ENCODE measurements at regions not wholly inside any gene's neighbourhood (a gene's known extent, or its start where the extent isn't known, plus 50 kb on each side); places are given as distances from the start of the nearest gene placed in this dataset.

- 17% methylated on average over 1 of the region's 6 CpGs for WGBS (ENCODE audit: insufficient coverage, low lambda C conversion rate)
- H3K4me1 ChIP-seq (ENCODE audit: control insufficient read depth, insufficient read depth, low read length) = no peaks in the 10 kb centered on the region
Observed at GRCh38 chr5:101611039-101611438, 685.0 kb downstream of the SLCO4C1 start.

DNA sequence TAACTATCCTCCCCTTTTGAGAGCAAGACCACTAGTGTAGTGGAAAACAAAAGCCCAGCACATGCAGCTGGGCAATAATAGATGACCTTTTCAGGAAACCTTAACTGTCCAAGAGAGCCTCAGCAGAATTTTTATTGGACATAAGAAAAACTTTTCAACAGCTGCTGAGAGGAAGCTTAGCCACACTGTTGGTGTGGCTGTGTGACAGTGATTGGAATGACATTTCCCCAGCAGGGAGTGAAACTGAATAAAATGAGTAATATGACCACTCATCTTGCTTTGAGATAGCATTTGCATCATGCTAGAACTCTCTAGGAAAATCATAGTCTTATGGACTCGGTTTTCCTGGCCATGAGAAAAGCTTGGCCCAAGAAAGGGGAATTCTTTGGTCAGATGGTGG is 687.8 kb downstream of the SLCO4C1 start:
- DNase-seq = no peak
- H3K36me3 ChIP-seq (ENCODE audit: control insufficient read depth, insufficient read depth, low read length) = no peaks in the 10 kb centered on the region
- no peaks in the 10 kb centered on the region for H3K9me3 ChIP-seq (ENCODE audit: control insufficient read depth, low read depth, low read length)
- WGBS (ENCODE audit: insufficient coverage, low lambda C conversion rate) = no CpG with 5 or more reads among the region's 1 CpG
- no peak overlapping the region for H3K27ac ChIP-seq (ENCODE audit: low read length)
- no peak overlapping the region for H3K4me3 ChIP-seq (ENCODE audit: low read length)
- H3K4me1 ChIP-seq (ENCODE audit: control insufficient read depth, insufficient read depth, low read length) = no peaks in the 10 kb centered on the region
- H3K27me3 ChIP-seq (ENCODE audit: control insufficient read depth, insufficient read depth, low read length) = no peaks in the 10 kb centered on the region

More at GRCh38 chr5:101611039-101611438, 685.0 kb downstream of the SLCO4C1 start:
- Histone ChIP-seq H3K9me3 (ENCODE audit: control insufficient read depth, low read depth, low read length) (no peaks in the 10 kb centered on the region), H3K36me3 (ENCODE audit: control insufficient read depth, insufficient read depth, low read length) (no peaks in the 10 kb centered on the region), H3K4me3 (ENCODE audit: low read length) (no peak overlapping the region), H3K27me3 (ENCODE audit: control insufficient read depth, insufficient read depth, low read length) (no peaks in the 10 kb centered on the region), H3K27ac (ENCODE audit: low read length) (no peak overlapping the region)
- DNase-seq = no peak

DNA sequence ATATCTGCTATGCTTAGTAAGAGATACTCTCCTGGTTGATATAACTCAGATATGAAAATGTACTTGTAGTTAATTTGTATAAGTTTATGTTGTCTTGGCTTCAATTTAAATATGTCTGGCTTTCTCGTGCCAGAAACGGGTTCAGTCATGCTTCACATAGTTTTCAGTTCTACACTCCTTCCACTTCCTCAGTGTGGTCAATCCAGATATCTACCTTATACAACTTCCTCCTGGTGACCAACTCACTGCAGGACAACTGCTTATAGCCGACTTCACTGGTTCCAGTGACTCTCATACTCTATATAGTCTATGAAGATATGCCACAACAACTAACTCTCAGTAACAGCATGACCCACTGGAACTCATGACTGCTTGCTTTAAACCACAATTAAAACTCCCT is 690.4 kb downstream of the SLCO4C1 start:
- no peak overlapping the region for H3K27ac ChIP-seq (ENCODE audit: low read length)
- no peaks in the 10 kb centered on the region for H3K27me3 ChIP-seq (ENCODE audit: control insufficient read depth, insufficient read depth, low read length)
- no peak overlapping the region for H3K4me3 ChIP-seq (ENCODE audit: low read length)
- no peaks in the 10 kb centered on the region for H3K4me1 ChIP-seq (ENCODE audit: control insufficient read depth, insufficient read depth, low read length)
- H3K36me3 ChIP-seq (ENCODE audit: control insufficient read depth, insufficient read depth, low read length) = no peaks in the 10 kb centered on the region
- WGBS (ENCODE audit: insufficient coverage, low lambda C conversion rate) = 93% methylated on average over 2 of the region's 3 CpGs
- DNase-seq = no peak
- no peaks in the 10 kb centered on the region for H3K9me3 ChIP-seq (ENCODE audit: control insufficient read depth, low read depth, low read length)

- no peak overlapping the region for H3K27ac ChIP-seq (ENCODE audit: low read length)
- H3K4me3 ChIP-seq (ENCODE audit: low read length) = no peak overlapping the region
- no peaks in the 10 kb centered on the region for H3K4me1 ChIP-seq (ENCODE audit: control insufficient read depth, insufficient read depth, low read length)
- WGBS (ENCODE audit: insufficient coverage, low lambda C conversion rate) = no CpG with 5 or more reads among the region's 1 CpG
- H3K9me3 ChIP-seq (ENCODE audit: control insufficient read depth, low read depth, low read length) = no peaks in the 10 kb centered on the region
- H3K36me3 ChIP-seq (ENCODE audit: control insufficient read depth, insufficient read depth, low read length) = no peaks in the 10 kb centered on the region
- H3K27me3 ChIP-seq (ENCODE audit: control insufficient read depth, insufficient read depth, low read length) = no peaks in the 10 kb centered on the region
- DNase-seq = no peak
Observed at GRCh38 chr5:101600614-101601013, 695.5 kb downstream of the SLCO4C1 start.

DNA sequence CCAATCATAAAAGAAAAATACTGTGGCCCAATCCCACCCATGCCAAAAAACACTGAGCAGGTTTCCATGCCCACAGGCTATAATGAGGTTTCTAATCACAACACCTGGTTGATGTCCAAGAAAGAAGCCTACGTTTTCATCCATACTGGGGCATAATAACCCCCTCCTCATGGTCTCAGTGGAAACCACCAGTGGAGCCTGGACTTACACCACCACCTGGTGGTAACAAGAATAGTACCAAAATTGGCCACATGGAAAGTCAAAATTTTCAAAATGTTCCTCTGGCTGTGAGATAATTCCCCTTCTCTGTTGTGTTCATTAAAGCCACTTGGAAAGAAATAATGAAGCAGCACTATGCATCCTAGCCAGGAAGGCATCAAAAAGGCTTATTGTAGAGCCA is 687.3 kb upstream of the ST8SIA4 start:
- Histone ChIP-seq H3K27me3 (ENCODE audit: control insufficient read depth, insufficient read depth, low read length) (no peaks in the 10 kb centered on the region), H3K9me3 (ENCODE audit: control insufficient read depth, low read depth, low read length) (no peaks in the 10 kb centered on the region), H3K4me3 (ENCODE audit: low read length) (no peak overlapping the region), H3K4me1 (ENCODE audit: control insufficient read depth, insufficient read depth, low read length) (no peaks in the 10 kb centered on the region), H3K27ac (ENCODE audit: low read length) (no peak overlapping the region), H3K36me3 (ENCODE audit: control insufficient read depth, insufficient read depth, low read length) (no peaks in the 10 kb centered on the region)
- DNase-seq = no peak
- WGBS (ENCODE audit: insufficient coverage, low lambda C conversion rate) = no CpG with 5 or more reads among the region's 1 CpG

DNA sequence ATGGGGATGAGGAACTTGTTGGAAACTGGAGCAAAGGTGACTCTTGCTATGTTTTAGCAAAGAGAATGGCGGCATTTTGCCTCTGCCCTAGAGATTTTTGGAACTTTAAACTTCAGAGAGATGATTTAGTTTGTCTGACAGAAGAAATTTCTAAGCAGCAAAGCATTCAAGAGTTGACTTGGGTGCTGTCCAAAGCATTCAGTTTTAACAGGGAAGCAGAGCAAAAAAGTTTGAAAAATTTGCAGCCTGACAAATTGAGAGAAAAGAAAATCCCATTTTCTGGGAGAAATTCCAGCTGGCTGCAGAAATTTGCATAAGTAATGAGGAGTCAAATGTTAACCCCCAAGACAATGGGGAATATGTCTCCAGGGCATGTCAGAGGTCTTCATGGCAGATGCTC is 682.3 kb upstream of the ST8SIA4 start:
- H3K9me3 ChIP-seq (ENCODE audit: control insufficient read depth, low read depth, low read length) = no peaks in the 10 kb centered on the region
- no CpG with 5 or more reads among the region's 1 CpG for WGBS (ENCODE audit: insufficient coverage, low lambda C conversion rate)
- H3K36me3 ChIP-seq (ENCODE audit: control insufficient read depth, insufficient read depth, low read length) = no peaks in the 10 kb centered on the region
- no peaks in the 10 kb centered on the region for H3K27me3 ChIP-seq (ENCODE audit: control insufficient read depth, insufficient read depth, low read length)
- no peaks in the 10 kb centered on the region for H3K4me1 ChIP-seq (ENCODE audit: control insufficient read depth, insufficient read depth, low read length)
- no peak overlapping the region for H3K27ac ChIP-seq (ENCODE audit: low read length)
- no peak for DNase-seq
- no peak overlapping the region for H3K4me3 ChIP-seq (ENCODE audit: low read length)

- WGBS (ENCODE audit: insufficient coverage, low lambda C conversion rate) = no CpG with 5 or more reads among the region's 3 CpGs
- H3K27me3 ChIP-seq (ENCODE audit: control insufficient read depth, insufficient read depth, low read length) = no peaks in the 10 kb centered on the region
- DNase-seq = no peak
Observed at GRCh38 chr5:101580591-101580990, 677.5 kb upstream of the ST8SIA4 start.

DNA sequence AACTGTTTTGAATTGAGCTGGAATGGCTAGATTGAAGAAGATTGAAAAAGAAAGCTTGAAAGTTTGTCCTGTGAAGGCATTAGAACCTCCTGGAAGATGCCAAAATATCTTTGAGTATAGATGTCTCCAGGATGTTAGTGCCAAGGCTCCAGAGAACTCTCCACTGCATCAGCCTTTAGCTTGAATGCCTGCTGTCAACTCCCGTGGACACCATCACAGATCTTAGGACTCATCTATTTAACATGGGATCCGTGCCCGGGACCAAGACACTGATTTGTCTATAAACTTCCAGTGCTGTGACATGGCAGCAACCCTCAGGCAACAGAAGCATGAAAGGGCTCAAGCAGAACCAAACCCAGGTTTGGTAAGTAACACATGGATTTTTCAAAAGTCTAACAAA is 670.9 kb upstream of the ST8SIA4 start:
- Histone ChIP-seq H3K4me3 (ENCODE audit: low read length) (no peak overlapping the region), H3K27ac (ENCODE audit: low read length) (no peak overlapping the region), H3K4me1 (ENCODE audit: control insufficient read depth, insufficient read depth, low read length) (no peaks in the 10 kb centered on the region), H3K36me3 (ENCODE audit: control insufficient read depth, insufficient read depth, low read length) (no peaks in the 10 kb centered on the region), H3K27me3 (ENCODE audit: control insufficient read depth, insufficient read depth, low read length) (no peaks in the 10 kb centered on the region), H3K9me3 (ENCODE audit: control insufficient read depth, low read depth, low read length) (no peaks in the 10 kb centered on the region)
- WGBS (ENCODE audit: insufficient coverage, low lambda C conversion rate) = no CpG with 5 or more reads among the region's 3 CpGs
- no peak for DNase-seq

More at GRCh38 chr5:101580591-101580990, 677.5 kb upstream of the ST8SIA4 start:
- no peak overlapping the region for H3K27ac ChIP-seq (ENCODE audit: low read length)
- H3K9me3 ChIP-seq (ENCODE audit: control insufficient read depth, low read depth, low read length) = no peaks in the 10 kb centered on the region
- no peaks in the 10 kb centered on the region for H3K36me3 ChIP-seq (ENCODE audit: control insufficient read depth, insufficient read depth, low read length)
- no peaks in the 10 kb centered on the region for H3K4me1 ChIP-seq (ENCODE audit: control insufficient read depth, insufficient read depth, low read length)
- no peak overlapping the region for H3K4me3 ChIP-seq (ENCODE audit: low read length)

GRCh38 chr5:101561018-101561417 is 657.9 kb upstream of the ST8SIA4 start:
- 79% methylated on average over 3 of the region's 3 CpGs for WGBS (ENCODE audit: insufficient coverage, low lambda C conversion rate)
- H3K4me1 ChIP-seq (ENCODE audit: control insufficient read depth, insufficient read depth, low read length) = no peaks in the 10 kb centered on the region
- no peak overlapping the region for H3K4me3 ChIP-seq (ENCODE audit: low read length)
- no peak overlapping the region for H3K27ac ChIP-seq (ENCODE audit: low read length)
- no peak for DNase-seq
- H3K36me3 ChIP-seq (ENCODE audit: control insufficient read depth, insufficient read depth, low read length) = no peaks in the 10 kb centered on the region
- no peaks in the 10 kb centered on the region for H3K9me3 ChIP-seq (ENCODE audit: control insufficient read depth, low read depth, low read length)
- H3K27me3 ChIP-seq (ENCODE audit: control insufficient read depth, insufficient read depth, low read length) = no peaks in the 10 kb centered on the region

GRCh38 chr5:101543780-101544179 is 640.7 kb upstream of the ST8SIA4 start:
- Histone ChIP-seq H3K4me3 (ENCODE audit: low read length) (no peak overlapping the region), H3K9me3 (ENCODE audit: control insufficient read depth, low read depth, low read length) (no peaks in the 10 kb centered on the region), H3K36me3 (ENCODE audit: control insufficient read depth, insufficient read depth, low read length) (no peaks in the 10 kb centered on the region), H3K4me1 (ENCODE audit: control insufficient read depth, insufficient read depth, low read length) (no peaks in the 10 kb centered on the region), H3K27ac (ENCODE audit: low read length) (no peak overlapping the region), H3K27me3 (ENCODE audit: control insufficient read depth, insufficient read depth, low read length) (no peaks in the 10 kb centered on the region)
- no CpG with 5 or more reads among the region's 1 CpG for WGBS (ENCODE audit: insufficient coverage, low lambda C conversion rate)
- no peak for DNase-seq

- Histone ChIP-seq H3K36me3 (ENCODE audit: control insufficient read depth, insufficient read depth, low read length) (no peaks in the 10 kb centered on the region), H3K9me3 (ENCODE audit: control insufficient read depth, low read depth, low read length) (no peaks in the 10 kb centered on the region), H3K4me3 (ENCODE audit: low read length) (no peak overlapping the region), H3K27ac (ENCODE audit: low read length) (no peak overlapping the region), H3K27me3 (ENCODE audit: control insufficient read depth, insufficient read depth, low read length) (no peaks in the 10 kb centered on the region), H3K4me1 (ENCODE audit: control insufficient read depth, insufficient read depth, low read length) (no peaks in the 10 kb centered on the region)
- no peak for DNase-seq
- 80% methylated on average over 1 of the region's 3 CpGs for WGBS (ENCODE audit: insufficient coverage, low lambda C conversion rate)
Observed at GRCh38 chr5:101539315-101539714, 636.2 kb upstream of the ST8SIA4 start.
